GM18870 (cell line): ENCODE measurements at regions not wholly inside any gene's neighbourhood (a gene's known extent, or its start where the extent isn't known, plus 50 kb on each side); places are given as distances from the start of the nearest gene placed in this dataset.
"Not testable (repeated sequence)": the region's sequence is repeated elsewhere in the genome, so short reads cannot be mapped to it uniquely, and the experiment has no call there.

ENCODE experiments used
- ATAC-seq: cut with Tn5 transposase; IDR thresholded peaks from one replicate; pipeline ENCODE4 v1.9.1; 2021; ENCODE audit warnings: moderate library complexity; ENCODE audit not compliant: unreplicated experiment

DNA sequence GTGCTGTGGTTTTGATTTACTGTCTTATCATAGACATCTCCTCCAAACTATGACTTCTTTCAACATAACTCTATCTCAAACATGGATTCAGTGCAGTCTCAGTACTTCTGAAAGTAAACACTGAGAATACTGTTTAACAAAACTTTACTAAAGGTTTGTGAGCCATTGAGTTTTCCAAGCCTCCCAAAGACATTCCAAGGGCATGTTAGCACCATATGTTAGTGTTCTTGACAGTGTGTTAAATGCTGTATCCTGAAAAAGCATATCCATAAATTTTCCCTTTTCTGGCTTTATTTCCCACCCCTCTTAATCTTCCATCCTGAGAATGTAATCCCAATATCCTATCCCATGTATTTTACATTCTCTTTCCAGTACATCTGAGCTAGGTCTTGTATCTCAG, 446.8 kb upstream of the CXADR start:
- ATAC-seq, result no peak

DNA sequence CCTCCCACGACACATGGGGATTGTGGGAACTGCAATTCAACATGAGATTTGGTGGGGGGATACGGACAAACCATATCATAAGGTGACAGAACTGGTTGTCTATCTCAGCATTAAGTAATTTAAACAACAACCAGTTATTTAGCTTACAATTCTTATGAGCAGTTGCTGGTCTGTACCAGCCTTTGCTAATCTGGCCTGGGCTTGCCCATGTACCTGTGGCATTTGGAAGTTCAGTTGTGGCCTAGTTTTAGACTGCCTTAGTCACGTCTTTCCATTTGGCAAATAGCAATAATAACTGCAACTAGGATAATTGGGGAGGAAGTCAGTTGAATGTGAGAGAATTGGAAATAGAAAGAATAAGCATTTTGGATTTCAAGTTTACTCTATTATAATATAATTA, 441.8 kb upstream of the CXADR start:
- no peak for ATAC-seq

DNA sequence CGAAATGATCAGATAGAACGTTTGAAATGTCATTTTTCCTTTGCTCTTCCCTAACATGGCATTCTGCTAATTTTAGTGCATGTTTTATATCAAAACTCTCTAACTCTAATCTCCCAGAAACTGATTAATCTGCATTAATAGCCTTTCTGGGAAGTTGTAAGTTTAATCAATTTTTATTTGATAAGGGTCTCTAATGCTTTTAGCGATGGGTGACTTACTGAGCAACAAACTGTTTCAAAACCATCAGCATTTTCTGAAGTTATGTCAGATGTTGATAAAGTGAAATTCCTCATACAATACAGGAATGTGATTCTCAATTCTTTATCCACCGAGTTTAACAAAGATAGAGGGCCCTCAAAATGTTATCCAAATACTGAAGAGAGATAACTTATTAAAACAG, 431.6 kb upstream of the CXADR start:
- ATAC-seq, result no peak

DNA sequence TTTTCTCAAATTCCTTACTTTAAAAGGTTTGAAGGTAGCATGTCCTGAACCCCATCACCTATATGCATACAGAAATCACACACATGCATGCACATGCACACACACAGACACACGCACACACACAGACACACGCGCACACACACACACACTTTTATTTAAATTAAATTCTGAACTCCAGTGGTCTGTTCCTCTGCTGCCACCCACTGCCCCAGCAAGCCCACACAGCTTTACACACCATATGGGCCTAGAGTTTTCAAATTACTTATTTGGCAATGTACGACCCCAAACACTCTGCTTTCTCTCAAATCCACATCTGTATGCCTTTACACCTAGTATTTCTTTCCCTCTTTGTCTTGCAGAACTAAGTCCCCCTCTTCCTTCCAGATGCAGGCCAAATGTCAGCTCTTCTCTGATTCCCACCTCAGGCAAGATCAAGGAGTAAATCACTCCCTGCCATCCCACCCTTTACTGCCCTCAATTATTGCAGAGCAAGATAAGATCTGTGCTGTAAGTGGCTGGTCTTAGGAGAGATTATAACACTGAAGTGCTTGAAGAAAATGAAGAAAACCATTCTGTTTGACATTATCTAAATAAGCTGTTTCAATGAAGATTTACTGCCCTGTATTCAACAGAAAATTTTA, 429.9 kb upstream of the CXADR start:
- no peak for ATAC-seq

DNA sequence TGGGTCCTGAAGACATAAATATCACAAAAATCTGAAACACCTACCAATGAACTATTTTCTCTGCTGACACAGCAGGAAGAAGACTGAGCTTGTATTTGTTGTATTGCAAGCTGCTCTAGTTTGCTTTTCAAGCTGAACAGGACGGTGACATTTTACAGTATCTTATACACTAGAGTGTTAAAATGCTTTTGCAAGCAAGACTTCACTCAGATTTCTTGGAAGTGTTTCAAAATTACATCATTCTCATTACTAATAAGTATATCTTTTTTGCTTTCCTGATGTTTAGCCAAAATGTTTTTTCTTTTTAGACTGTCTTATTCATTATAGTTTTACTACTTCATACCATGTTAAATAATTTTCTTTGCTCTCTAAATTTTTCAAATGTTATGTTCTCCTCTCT, 427.1 kb upstream of the CXADR start:
- ATAC-seq, result no peak

DNA sequence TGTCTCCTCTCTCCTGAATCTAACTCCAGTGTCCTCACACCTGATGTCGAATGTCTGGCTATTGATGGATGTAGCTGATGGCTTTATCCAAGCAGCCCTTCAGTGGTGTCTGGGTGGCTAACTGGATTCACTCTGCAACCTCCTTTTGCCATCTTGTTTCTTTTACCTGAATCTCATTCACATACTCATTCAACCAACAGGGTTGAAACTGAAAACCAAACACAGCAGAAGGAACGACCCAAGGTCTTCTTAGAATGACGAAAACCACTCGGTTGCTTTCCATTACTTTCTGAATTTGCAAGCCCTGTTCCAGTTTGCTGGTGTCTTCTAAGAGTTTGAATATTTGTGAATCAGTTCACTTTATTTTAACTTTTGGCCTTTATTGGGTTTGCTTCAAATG, 424.3 kb upstream of the CXADR start:
- ATAC-seq, result no peak

DNA sequence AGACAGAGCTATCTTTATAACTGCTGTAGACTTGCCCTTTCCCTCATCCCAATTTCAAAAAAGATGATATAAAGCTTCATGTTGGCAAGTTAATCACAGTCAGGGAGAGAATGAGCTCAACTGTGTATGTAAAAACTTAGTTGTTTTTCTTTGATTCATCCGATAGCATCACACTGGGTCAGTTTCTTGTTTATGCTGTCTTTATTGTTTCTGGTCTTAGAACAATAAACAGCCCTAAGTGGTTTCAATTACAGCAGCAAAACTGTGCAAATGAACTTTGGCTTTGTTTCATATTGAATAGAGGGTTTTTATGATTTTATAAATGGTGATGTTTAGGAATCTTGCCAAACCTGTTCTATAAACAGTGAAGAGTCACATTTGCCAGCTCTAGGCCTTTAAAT, 423.8 kb upstream of the CXADR start:
- no peak for ATAC-seq

DNA sequence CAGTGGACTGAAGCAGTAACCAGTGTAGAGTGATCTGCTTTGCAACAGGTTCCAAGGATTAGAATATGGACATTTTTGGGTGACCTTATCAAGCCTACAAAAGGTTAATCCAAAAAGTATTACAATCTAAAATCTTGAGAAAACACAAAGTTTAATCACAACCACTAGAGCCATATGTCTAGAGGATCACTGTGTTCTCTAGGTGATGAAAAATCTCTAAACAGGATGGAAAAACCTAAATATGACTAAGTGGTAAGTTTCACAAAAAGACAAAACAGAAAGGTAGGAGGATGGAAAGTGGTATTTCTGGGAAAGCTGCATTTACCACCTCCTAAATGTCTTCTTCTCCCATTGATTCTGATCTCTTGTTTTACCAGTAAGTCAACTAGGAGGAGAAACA, 411.1 kb upstream of the CXADR start:
- ATAC-seq, result no peak

DNA sequence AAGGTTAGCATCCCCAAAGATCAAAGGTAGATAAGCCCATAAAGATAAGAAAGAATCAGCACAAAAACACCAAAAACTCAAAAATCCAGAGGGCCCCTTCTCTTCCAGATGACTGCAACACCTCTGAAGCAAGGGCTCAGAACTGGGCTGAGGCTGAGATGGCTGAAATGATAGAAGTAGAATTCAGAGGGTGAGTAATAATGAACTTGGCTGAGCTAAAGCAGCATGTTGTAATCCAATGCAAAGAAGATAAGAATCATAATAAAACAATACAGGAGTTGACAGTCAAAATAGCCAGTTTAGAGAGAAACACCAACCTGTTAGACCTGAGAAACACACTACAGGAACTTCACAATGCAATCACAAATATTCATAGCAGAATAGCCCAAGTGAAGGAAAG, 406.9 kb upstream of the CXADR start:
- ATAC-seq, result no peak

DNA sequence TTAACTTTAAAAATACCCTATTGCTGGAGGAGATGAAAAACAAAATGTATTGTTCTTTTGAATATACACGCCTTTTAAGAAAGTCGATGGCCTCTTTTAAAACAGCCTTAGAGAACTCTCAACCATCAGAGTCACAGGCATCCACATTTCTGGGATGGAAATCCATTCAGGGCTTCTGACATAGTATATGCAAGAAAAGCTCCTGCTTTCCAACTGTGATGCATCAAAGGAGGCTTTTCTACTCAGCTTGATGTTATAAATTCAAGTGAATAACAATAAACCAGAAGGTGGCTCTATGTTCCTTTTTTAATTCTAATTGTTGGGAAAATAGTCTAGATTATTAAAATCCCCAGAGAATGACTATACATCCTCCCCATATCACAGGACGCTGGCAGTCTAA, 398.8 kb upstream of the CXADR start:
- ATAC-seq, result no peak

DNA sequence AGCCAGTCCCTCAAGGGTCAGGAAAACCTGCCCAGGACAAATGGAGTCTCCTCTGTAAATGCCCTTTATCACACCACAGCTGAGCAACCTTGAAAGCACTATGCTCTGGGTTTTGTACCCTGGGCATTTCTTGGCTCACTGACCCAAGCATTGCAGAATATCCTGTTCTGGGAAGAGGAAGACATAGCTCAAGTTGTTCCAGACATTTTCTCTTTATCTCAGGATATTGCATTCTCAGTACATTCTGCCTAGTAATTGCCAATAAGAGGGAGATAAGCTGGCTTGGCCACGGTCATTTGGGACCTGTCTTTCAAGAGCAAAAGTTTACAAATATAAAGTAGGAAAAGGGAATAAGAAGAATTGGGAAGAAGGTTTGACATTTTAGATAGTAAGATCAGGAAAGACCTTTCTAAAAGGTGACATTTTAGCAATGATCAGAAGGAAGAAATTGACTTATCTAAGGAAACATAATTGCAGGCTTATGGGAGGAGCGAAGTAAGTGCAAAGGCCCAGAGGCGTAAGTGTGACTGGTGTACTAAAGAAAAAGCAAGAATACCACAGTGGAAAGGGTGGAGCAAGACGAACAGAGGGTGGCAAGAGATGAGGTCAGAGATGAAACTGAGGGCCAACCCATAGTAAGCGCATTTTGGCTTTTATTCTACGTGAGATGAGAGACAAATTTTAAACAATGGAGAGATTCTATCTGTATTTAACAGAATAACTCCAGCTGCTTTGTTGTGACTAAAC, 394.0 kb upstream of the CXADR start:
- ATAC-seq, result no peak

DNA sequence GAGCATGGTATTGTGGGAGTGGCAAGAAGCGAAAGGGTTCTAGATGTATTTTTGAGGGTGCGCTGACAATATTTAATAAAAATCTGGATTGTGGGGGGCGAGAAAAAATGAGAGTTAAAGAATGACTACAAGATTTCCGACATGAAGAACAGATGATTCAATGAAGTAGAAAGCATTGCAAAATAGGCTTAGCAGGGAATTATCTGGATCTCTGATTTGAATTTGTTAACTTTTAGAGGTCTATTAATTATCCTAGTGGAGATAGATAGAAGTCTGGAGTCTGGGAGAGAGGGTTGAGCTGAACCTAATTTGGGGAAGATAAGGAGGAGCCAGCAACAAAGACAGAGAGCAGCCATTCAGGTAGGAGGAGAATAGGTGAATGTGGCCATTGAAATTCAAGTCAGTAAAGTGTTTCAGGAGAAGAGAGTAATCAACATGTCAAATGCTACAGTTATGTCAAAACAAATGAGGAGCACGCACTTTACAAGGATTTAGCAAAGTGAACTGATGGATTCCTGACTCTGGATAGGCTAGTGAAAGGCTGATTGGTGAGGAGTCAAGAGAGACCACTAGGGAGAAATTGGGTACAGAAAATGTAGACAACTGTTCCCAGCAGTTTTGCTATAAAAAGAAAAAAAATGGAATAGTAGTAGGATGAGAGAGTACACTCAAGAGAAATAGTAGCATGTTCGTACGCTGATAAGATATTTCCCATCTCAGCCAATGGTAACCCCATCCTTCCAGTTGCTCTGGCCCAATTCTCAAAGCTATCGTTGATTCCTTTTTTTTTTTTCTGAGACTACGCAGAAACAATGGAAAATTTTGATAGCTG, 393.2 kb upstream of the CXADR start:
- no peak for ATAC-seq

DNA sequence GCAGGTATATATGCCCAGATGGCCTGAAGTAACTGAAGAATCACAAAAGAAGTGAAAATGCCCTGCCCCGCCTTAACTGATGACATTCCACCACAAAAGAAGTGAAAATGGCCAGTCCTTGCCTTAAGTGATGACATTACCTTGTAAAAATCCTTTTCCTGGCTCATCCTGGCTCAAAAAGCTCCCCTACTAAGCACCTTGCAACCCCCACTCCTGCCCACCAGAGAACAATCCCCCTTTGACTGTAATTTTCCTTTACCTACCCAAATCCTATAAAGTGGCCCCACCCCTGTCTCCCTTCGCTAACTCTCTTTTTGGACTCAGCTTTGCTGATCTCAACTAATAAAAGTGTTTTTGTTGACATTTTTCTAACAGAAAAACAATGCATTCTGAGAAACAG, 385.4 kb upstream of the CXADR start:
- not testable (repeated sequence) for ATAC-seq

DNA sequence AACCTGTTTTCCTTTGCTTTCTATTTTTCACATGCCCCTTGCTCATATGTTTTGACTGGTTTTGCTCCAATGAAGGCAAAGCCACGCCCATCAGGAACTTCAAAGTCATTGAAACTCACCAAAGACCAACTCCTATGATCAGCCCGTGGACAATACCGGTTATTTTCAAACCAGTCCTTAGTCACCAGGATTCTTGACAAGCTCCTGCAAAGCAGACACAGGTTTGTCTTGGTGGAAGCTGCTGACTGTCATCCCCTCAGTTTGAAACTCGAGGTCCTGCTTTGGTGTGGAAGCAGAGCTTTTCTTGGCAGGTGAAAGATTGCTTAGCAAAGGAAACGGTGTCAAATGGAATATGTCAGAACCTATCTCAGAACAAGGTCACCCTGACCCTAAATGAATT, 384.7 kb upstream of the CXADR start:
- no peak for ATAC-seq

DNA sequence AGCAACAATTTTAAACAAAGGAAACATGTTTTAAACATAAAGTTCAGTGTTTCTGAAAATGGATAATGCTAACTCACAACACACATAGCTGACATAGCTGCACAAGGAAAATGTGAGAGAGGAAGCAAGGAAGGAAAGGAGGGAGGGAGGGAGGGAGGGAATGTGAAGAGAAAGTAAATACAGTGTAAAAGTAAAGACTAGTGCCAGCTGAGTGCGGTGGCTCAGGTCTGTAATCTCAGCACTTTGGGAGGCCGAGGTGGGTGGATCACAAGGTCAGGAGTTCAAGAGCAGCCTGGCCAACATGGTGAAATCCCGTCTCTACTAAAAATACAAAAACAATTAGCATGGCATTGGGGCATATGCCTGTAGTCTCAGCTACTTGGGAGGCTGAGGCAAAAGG, 373.7 kb upstream of the CXADR start:
- ATAC-seq, result not testable (repeated sequence)

DNA sequence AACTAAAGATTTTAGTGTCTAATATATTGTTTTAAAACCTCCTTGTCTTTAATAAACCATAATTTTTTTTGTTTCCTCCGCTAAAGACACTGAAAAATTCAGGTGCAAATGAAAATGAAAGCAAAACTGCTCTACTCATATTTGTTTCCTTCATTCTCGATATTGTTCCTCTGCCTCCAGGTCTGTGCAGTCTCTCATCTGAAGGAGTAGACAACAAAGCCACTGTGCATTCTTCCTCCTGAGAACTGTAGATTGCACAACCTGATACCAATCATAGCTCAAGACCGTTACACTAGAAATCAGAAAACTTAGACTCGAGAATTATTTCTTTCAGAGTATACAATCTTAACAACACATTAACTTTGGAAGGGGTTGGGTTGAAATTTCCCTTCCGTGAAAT, 373.1 kb upstream of the CXADR start:
- ATAC-seq, result no peak

DNA sequence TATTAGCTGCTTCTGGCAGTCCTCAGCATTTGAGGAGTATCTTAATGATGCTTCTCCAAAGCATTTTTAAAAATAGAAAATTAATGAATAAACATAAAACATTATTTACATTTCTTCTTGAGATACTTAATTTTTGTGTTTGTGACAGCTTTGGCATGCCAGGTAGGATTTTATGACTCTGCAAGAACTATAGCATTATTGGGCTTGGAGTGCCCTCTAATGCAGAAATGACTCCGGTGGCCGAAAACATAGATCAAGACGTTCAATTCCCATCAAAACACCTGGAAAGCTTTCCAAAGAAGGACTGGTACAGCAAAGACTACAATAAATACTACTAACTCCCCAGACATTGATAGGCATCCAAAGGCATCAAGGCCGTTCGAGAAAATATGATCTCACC, 366.4 kb upstream of the CXADR start:
- no peak for ATAC-seq

DNA sequence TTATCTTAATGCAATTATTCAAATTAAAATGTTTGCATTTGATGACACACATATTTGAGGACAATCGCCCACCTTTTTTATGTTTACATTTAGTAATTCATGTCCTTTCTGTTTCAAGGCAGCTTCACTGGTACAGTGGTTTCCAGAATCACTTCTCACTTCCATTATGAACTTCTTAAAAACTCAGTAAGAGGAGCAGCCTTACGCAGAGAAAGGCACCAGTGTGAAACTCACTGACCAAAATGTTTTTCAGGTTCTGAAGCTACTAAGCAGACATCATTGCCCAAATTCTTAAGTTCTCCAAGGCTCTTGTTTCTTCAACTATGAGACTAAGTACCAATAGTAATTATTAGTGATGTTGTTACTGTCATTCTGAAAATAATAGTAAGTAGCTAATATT, 353.1 kb upstream of the CXADR start:
- no peak for ATAC-seq

DNA sequence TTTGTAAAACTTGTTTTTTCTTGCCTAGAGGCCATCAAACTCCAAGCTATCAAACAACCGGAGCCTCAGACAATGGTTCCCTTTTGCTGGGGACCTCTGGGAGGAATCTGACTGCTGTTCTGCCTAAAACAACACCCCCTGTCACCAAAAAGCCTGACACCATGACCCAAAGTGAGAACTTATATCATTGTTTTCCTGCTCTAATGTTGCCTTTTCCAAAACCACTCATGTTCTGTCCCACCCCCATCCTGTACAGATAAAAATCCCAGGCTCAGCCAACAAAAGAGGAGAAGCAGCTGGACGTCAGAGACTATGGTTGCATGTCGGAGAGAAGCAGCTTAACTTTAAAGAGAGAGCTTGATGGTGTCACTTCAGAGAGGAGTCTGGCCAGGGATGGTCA, 327.2 kb upstream of the CXADR start:
- ATAC-seq, result no peak

DNA sequence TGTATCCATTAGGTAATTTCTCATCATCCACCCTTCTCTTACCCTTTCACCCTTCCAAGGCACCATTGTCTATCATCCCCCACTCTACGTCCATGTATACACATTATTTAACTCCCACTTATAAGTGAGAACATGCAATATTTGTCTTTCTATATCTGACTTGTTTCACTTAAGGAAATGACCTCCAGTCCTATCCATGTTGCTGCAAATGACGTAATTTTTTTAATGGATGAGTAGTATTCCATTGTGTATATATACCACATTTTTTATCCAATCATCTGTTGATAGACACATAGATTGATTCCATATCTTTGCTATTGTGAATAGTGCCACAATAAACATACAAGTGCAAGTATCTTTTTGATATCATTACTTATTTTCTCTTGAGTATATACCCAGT, 322.9 kb upstream of the CXADR start:
- ATAC-seq, result no peak

DNA sequence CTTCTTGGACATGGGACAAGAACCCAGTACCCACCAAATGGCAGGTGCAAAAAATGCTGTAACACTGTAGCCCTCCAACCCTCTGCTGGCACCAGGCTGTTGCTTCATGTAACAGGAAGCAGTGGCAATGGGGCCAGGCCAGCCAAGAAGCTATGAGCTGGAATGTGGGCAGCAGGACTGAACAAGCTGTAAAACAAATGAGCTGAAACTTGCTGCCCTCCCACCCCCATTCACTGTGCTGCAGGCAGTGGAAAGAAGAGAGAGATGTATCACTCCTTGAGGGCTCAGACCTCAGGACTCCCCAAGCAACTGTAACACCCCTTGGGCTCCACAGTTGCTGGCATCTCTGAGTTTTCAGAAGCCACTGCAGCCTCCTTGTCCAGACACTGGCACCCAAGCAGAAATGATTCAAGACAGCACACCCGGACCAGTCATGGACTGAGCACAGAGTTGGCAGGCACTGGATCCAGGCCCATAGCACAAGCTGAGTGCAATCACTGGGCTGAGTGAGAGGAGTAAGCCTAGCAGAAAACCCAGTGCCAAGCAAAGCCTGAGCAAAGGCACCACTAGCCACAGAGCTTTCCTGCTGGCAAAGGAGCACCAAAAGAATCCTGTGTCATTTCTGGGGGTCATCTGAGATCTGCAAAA, 321.4 kb upstream of the CXADR start:
- ATAC-seq, result no peak

DNA sequence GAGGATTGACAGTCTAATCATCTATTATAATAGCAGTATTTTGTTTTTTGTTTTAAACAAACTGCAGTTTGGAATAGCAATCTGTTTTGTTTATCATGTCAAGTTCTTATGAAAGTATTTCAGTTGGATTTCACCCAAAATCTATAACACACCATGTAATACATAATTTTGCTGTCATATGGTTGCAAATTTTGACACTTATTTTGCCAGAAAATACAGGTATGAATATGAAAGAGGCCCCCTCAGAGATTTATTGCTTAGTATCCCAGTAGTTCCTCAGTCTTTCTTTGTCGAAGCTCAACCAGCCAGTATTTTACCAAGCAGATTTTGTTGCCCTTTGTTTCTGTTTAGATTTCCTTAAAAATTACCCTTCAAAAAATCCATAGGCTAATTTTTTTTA, 317.5 kb upstream of the CXADR start:
- no peak for ATAC-seq
